ENCODE measurements at regions not wholly inside any gene's neighbourhood (a gene's known extent, or its start where the extent isn't known, plus 50 kb on each side); places are given as distances from the start of the nearest gene placed in this dataset.
A peak's percentile ranks its signal among the peaks of the same experiment; 100 is the strongest.

DNA sequence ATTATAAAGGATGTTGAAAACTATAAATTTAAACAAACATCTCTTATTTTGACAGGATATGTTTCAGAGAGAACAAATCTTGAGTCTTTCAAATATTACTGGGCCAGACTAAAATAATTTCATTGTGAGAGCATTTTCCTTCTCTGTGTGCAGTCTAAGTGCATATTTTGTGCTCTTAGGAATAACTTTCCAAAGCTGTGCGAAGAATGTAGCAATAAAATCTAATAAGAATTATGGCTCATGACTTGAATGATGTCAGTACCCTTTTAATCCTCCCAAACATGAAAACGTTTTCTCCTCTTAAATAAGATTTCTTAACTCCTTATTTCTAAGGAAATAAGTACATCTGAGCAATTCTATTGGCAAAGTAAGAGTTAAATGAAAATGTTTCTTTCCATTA, 76.2 kb upstream of the EFEMP1 start:
- POLR2A ChIA-PET = no interaction called here
- TF ChIP-seq ZNF561 (tag by site-specific recombination; IDR thresholded peaks at IDR 0.05; ENCODE audit: borderline replicate concordance) (no peak), IKZF3 (tag by site-specific recombination; IDR thresholded peaks at IDR 0.05) (no peak), ZNF707 (tag by site-specific recombination; IDR thresholded peaks at IDR 0.05) (no peak), ZBTB7A (tag by site-specific recombination; IDR thresholded peaks at IDR 0.05; ENCODE audit: low read depth) (no peak), ZNF629 (tag by site-specific recombination; IDR thresholded peaks at IDR 0.05) (no peak), ZNF404 (tag by site-specific recombination; IDR thresholded peaks at IDR 0.05) (no peak), HOXC10 (CRISPR knock-in tag; IDR thresholded peaks at IDR 0.05) (no peak), ZNF133 (tag by site-specific recombination; IDR thresholded peaks at IDR 0.05) (no peak), ZNF248 (tag by site-specific recombination; IDR thresholded peaks at IDR 0.05) (no peak), OVOL3 (tag by site-specific recombination; IDR thresholded peaks at IDR 0.05) (no peak)
- TF ChIP-seq, protein P1, sequence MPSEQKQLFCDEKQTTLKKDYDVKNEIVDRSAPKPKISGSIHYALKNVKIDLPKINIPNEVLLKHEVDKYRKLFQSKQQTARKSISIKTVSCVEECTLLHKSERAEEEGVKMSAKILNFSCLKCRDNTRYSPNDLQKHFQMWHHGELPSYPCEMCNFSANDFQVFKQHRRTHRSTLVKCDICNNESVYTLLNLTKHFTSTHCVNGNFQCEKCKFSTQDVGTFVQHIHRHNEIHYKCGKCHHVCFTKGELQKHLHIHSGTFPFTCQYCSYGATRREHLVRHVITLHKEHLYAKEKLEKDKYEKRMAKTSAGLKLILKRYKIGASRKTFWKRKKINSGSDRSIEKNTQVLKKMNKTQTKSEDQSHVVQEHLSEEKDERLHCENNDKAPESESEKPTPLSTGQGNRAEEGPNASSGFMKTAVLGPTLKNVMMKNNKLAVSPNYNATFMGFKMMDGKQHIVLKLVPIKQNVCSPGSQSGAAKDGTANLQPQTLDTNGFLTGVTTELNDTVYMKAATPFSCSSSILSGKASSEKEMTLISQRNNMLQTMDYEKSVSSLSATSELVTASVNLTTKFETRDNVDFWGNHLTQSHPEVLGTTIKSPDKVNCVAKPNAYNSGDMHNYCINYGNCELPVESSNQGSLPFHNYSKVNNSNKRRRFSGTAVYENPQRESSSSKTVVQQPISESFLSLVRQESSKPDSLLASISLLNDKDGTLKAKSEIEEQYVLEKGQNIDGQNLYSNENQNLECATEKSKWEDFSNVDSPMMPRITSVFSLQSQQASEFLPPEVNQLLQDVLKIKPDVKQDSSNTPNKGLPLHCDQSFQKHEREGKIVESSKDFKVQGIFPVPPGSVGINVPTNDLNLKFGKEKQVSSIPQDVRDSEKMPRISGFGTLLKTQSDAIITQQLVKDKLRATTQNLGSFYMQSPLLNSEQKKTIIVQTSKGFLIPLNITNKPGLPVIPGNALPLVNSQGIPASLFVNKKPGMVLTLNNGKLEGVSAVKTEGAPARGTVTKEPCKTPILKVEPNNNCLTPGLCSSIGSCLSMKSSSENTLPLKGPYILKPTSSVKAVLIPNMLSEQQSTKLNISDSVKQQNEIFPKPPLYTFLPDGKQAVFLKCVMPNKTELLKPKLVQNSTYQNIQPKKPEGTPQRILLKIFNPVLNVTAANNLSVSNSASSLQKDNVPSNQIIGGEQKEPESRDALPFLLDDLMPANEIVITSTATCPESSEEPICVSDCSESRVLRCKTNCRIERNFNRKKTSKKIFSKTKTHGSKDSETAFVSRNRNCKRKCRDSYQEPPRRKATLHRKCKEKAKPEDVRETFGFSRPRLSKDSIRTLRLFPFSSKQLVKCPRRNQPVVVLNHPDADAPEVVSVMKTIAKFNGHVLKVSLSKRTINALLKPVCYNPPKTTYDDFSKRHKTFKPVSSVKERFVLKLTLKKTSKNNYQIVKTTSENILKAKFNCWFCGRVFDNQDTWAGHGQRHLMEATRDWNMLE (tag by site-specific recombination; conservative IDR thresholded peaks at IDR 0.05; ENCODE audit: low read depth) = no peak
- TF ChIP-seq, protein P2, sequence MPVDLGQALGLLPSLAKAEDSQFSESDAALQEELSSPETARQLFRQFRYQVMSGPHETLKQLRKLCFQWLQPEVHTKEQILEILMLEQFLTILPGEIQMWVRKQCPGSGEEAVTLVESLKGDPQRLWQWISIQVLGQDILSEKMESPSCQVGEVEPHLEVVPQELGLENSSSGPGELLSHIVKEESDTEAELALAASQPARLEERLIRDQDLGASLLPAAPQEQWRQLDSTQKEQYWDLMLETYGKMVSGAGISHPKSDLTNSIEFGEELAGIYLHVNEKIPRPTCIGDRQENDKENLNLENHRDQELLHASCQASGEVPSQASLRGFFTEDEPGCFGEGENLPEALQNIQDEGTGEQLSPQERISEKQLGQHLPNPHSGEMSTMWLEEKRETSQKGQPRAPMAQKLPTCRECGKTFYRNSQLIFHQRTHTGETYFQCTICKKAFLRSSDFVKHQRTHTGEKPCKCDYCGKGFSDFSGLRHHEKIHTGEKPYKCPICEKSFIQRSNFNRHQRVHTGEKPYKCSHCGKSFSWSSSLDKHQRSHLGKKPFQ (tag by site-specific recombination; IDR thresholded peaks at IDR 0.05) = no peak
- TF ChIP-seq, protein P3, sequence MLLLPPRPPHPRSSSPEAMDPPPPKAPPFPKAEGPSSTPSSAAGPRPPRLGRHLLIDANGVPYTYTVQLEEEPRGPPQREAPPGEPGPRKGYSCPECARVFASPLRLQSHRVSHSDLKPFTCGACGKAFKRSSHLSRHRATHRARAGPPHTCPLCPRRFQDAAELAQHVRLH (tag by site-specific recombination; IDR thresholded peaks at IDR 0.05) = no peak

DNA sequence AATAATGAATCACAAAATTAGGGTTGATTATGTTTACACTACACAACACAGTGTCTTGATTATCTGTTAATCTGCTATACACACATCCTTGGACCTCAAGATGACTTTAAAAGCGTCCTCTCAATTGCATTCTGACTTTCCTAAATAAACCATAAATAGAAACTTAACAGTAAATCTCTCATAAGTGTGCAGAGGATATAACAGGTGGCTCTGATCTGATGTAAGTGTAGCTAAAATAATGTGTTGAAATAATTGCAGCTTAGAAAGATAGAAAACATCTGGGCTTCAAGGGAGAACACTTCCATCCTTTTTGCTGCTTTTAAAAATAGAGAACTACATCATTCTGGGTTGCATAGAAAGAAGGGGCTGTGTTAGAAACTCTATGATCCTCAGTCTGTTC, 78.4 kb upstream of the EFEMP1 start:
- H3K27ac ChIP-seq (ENCODE audit: extremely low read depth, low read depth, low read length) = no peak overlapping the region
- TF ChIP-seq YY1 (tag by site-specific recombination; IDR thresholded peaks at IDR 0.05) = no peak
- TF ChIP-seq SCRT2 (tag by site-specific recombination; IDR thresholded peaks at IDR 0.05) = 0 out of 2 replicates have a peak, but pooled peaks have one; percentile 18
- TF ChIP-seq ZNF404 (tag by site-specific recombination; IDR thresholded peaks at IDR 0.05) = no peak
- H3K4me3 ChIP-seq (ENCODE audit: low read depth, low read length) = no peak overlapping the region
- POLR2A ChIA-PET = no interaction called here
- H3K4me1 ChIP-seq (ENCODE audit: control insufficient read depth, insufficient read depth, low read length) = no peaks in the 10 kb centered on the region
- no peaks in the 10 kb centered on the region for H3K36me3 ChIP-seq (ENCODE audit: control insufficient read depth in 2 of 2, insufficient read depth in 1 of 2, low read length in 2 of 2)
- no peaks in the 10 kb centered on the region for H3K9me3 ChIP-seq (ENCODE audit: control insufficient read depth, insufficient read depth, low read depth, low read length)
- CTCF ChIA-PET = no interaction called here

More for the DNA sequence above, 76.2 kb upstream of the EFEMP1 start:
- Histone ChIP-seq H3K4me1 (ENCODE audit: control insufficient read depth, insufficient read depth, low read length) (peaks cover 2% of the 10 kb centered on the region; the same call in 1 of the 2 replicates), H3K36me3 (ENCODE audit: control insufficient read depth in 2 of 2, insufficient read depth in 1 of 2, low read length in 2 of 2) (no peaks in the 10 kb centered on the region), H3K4me3 (ENCODE audit: low read depth, low read length) (no peak overlapping the region), H3K9me3 (ENCODE audit: control insufficient read depth, insufficient read depth, low read depth, low read length) (no peaks in the 10 kb centered on the region), H3K27ac (ENCODE audit: extremely low read depth, low read depth, low read length) (no peak overlapping the region)
- CTCF ChIA-PET = no interaction called here
